ENCODE measurements at regions not wholly inside any gene's neighbourhood (a gene's known extent, or its start where the extent isn't known, plus 50 kb on each side); places are given as distances from the start of the nearest gene placed in this dataset.
"Not testable (repeated sequence)": the region's sequence is repeated elsewhere in the genome, so short reads cannot be mapped to it uniquely, and the experiment has no call there.

- not testable (repeated sequence) for DNase-seq (ENCODE audit: low spot score)
Observed at GRCh38 chr5:53268241-53268640, 158.7 kb upstream of the MOCS2 start.

- no peak for DNase-seq (ENCODE audit: low spot score)
Observed at GRCh38 chr5:53275666-53276065, 166.1 kb upstream of the MOCS2 start.

GRCh38 chr5:53276825-53277224 lies 167.3 kb upstream of the MOCS2 start:
- DNase-seq (ENCODE audit: low spot score) = no peak

GRCh38 chr5:53277491-53277890 lies 167.9 kb upstream of the MOCS2 start:
- DNase-seq (ENCODE audit: low spot score) = no peak

GRCh38 chr5:53287573-53287972 lies 178.0 kb upstream of the MOCS2 start:
- DNase-seq (ENCODE audit: low spot score) = no peak

- DNase-seq (ENCODE audit: low spot score) = no peak
Observed at GRCh38 chr5:53288511-53288910, 179.0 kb upstream of the MOCS2 start.

- no peak for DNase-seq (ENCODE audit: low spot score)
Observed at GRCh38 chr5:53291047-53291446, 181.5 kb upstream of the MOCS2 start.

GRCh38 chr5:53291528-53291927 lies 182.0 kb upstream of the MOCS2 start:
- DNase-seq (ENCODE audit: low spot score) = no peak

- no peak for DNase-seq (ENCODE audit: low spot score)
Observed at GRCh38 chr5:53298841-53299240, 181.6 kb upstream of the FST start.

- no peak for DNase-seq (ENCODE audit: low spot score)
Observed at GRCh38 chr5:53302529-53302928, 177.9 kb upstream of the FST start.

- DNase-seq (ENCODE audit: low spot score) = peak; percentile 52
Observed at GRCh38 chr5:53303105-53303504, 177.3 kb upstream of the FST start.

GRCh38 chr5:53305316-53305715 lies 175.1 kb upstream of the FST start:
- DNase-seq (ENCODE audit: low spot score) = not testable (repeated sequence)

- no peak for DNase-seq (ENCODE audit: low spot score)
Observed at GRCh38 chr5:53309653-53310052, 170.8 kb upstream of the FST start.

GRCh38 chr5:53311681-53312080 lies 168.7 kb upstream of the FST start:
- no peak for DNase-seq (ENCODE audit: low spot score)

- no peak for DNase-seq (ENCODE audit: low spot score)
Observed at GRCh38 chr5:53313145-53313544, 167.3 kb upstream of the FST start.

- no peak for DNase-seq (ENCODE audit: low spot score)
Observed at GRCh38 chr5:53318303-53318702, 162.1 kb upstream of the FST start.

GRCh38 chr5:53319315-53319714 lies 161.1 kb upstream of the FST start:
- DNase-seq (ENCODE audit: low spot score) = no peak

- DNase-seq (ENCODE audit: low spot score) = no peak
Observed at GRCh38 chr5:53321073-53321472, 159.4 kb upstream of the FST start.

GRCh38 chr5:53321721-53322120 lies 158.7 kb upstream of the FST start:
- DNase-seq (ENCODE audit: low spot score) = no peak

GRCh38 chr5:53322257-53322656 lies 158.2 kb upstream of the FST start:
- DNase-seq (ENCODE audit: low spot score) = no peak

- DNase-seq (ENCODE audit: low spot score) = no peak
Observed at GRCh38 chr5:53323511-53323910, 156.9 kb upstream of the FST start.

GRCh38 chr5:53323943-53324642 lies 156.3 kb upstream of the FST start:
- DNase-seq (ENCODE audit: low spot score) = peak; percentile 8

GRCh38 chr5:53326424-53327153 lies 153.8 kb upstream of the FST start:
- no peak for DNase-seq (ENCODE audit: low spot score)

GRCh38 chr5:53327811-53328334 lies 152.6 kb upstream of the FST start:
- no peak for DNase-seq (ENCODE audit: low spot score)

Measured in activated CD4-positive, alpha-beta T cell treated with anti-CD3 and anti-CD28 coated beads, Interleukin-2, Interleukin-4, amounts not matched to agents 100 ng/mL and 50 ng/mL, durations not matched to agents 16 hours and 8 hours (primary cell).